ENCODE measurements at regions not wholly inside any gene's neighbourhood (a gene's known extent, or its start where the extent isn't known, plus 50 kb on each side); places are given as distances from the start of the nearest gene placed in this dataset.

- no peaks in the 10 kb centered on the region for H3K4me1 Mint-ChIP-seq
- no peak overlapping the region for H3K4me3 Mint-ChIP-seq
- H3K36me3 Mint-ChIP-seq, result no peaks in the 10 kb centered on the region
- no peaks in the 10 kb centered on the region for H3K9me3 Mint-ChIP-seq
- ATAC-seq (no peak), DNase-seq (ENCODE audit: low spot score in 2 of 2) (no peak)
- no peak overlapping the region for H3K27ac Mint-ChIP-seq
These were observed 104.8 kb upstream of the CCDC68 start for GRCh38 chr18:55064073-55064472.

- no peak overlapping the region for H3K4me3 Mint-ChIP-seq
- H3K9me3 Mint-ChIP-seq, result no peaks in the 10 kb centered on the region
- DNase-seq (ENCODE audit: low spot score in 2 of 2) (no peak), ATAC-seq (no peak)
- H3K4me1 Mint-ChIP-seq, result no peaks in the 10 kb centered on the region
- no peak overlapping the region for H3K27ac Mint-ChIP-seq
- H3K36me3 Mint-ChIP-seq, result no peaks in the 10 kb centered on the region
These were observed 95.0 kb upstream of the CCDC68 start for GRCh38 chr18:55054021-55054990.

GRCh38 chr18:55048892-55049291 is 89.6 kb upstream of the CCDC68 start:
- Mint-ChIP-seq H3K27ac (no peak overlapping the region), H3K4me3 (no peak overlapping the region)
- no peak for ATAC-seq

DNA sequence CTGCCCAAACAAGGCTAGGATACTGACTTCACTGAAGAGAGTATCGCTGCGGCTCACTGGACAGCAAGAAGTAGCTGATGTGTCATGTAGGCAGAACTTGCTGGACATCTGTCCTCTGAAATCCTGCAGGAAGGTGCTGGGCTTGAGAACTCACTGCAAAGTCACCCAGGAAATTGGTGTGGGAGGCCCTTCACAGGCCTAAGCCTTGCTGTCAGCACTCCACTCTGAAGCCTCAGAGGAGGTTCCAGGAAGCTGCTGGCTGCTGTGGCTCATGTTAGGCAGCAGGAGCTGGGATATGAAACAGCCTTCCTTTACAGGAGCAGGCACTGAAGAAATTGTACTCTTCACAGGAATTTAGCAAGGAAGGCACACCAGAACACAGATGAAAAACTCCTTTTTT is 88.3 kb upstream of the CCDC68 start:
- H3K27ac Mint-ChIP-seq, result no peak overlapping the region
- H3K36me3 Mint-ChIP-seq, result no peaks in the 10 kb centered on the region
- DNase-seq (ENCODE audit: low spot score in 2 of 2) (no peak), ATAC-seq (no peak)
- no peaks in the 10 kb centered on the region for H3K9me3 Mint-ChIP-seq
- H3K4me3 Mint-ChIP-seq, result no peak overlapping the region
- H3K4me1 Mint-ChIP-seq, result no peaks in the 10 kb centered on the region

More at GRCh38 chr18:55048892-55049291, 89.6 kb upstream of the CCDC68 start:
- Mint-ChIP-seq H3K4me1 (no peaks in the 10 kb centered on the region), H3K36me3 (no peaks in the 10 kb centered on the region), H3K9me3 (no peaks in the 10 kb centered on the region)
- no peak for DNase-seq (ENCODE audit: low spot score in 2 of 2)

DNA sequence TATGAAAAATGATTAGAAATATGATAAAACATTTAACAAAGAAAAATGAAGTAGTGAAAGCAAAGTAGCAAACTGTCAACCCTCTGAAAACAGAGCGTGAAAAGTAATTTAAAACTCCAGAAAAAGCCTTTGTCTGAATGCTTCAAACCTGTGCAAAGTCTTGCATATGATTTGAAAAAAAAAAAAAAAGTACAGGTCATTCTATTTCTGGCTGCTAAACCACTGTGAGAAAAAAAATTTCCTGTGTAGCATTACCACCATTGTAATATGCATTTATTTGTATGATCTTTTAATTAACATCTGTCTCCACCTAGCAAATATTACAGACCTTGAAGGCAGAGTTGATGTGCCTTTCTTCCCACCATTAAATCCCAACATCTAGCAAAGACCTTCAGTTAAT is 82.1 kb upstream of the CCDC68 start:
- Mint-ChIP-seq H3K36me3 (no peaks in the 10 kb centered on the region), H3K9me3 (no peaks in the 10 kb centered on the region), H3K4me1 (no peaks in the 10 kb centered on the region), H3K27ac (no peak overlapping the region), H3K4me3 (no peak overlapping the region)
- DNase-seq (ENCODE audit: low spot score in 2 of 2) (no peak), ATAC-seq (no peak)

DNA sequence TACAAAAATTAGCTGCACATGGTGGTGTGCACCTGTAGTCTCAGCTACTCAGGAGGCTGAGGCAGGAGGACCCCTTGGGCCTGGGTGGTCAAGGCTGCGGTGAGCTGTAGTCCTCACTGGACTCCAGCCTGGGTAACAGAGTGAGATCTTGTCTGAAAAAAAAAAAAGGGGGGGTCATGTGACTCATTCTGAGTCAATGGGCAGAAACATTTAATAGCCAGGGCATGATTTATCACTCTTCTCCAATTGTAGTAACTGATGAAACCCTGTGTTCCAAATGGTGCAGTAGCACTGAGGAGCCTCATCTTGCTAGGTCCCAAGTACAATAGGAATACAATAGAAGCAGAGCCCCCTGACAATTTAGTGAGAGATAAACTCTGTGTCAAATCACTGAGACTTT is 78.9 kb upstream of the CCDC68 start:
- no peak overlapping the region for H3K4me3 Mint-ChIP-seq
- H3K27ac Mint-ChIP-seq, result no peak overlapping the region
- no peaks in the 10 kb centered on the region for H3K9me3 Mint-ChIP-seq
- H3K36me3 Mint-ChIP-seq, result no peaks in the 10 kb centered on the region
- H3K4me1 Mint-ChIP-seq, result no peaks in the 10 kb centered on the region
- no peak for DNase-seq (ENCODE audit: low spot score in 2 of 2)
- no peak for ATAC-seq

DNA sequence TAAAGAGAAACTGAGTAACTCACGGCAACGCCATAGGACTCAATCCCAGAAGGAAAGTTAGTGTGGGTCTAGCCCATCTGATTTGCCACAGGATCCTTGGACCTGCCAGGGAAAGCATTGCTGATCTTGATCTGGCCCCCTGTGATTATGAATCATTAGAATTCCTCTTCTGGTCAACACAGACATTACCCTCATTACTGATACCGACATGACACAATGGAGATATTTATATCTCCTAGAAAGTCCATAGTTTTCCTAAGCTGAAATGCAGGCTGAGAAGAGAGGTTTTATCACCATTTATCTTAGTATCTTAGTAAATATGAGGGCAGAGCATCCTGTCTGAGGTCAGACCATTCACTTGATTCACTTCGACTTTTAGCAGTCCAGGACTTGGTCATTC is 75.5 kb upstream of the CCDC68 start:
- Mint-ChIP-seq H3K9me3 (no peaks in the 10 kb centered on the region), H3K4me1 (no peaks in the 10 kb centered on the region), H3K4me3 (no peak overlapping the region), H3K36me3 (no peaks in the 10 kb centered on the region), H3K27ac (no peak overlapping the region)
- no peak for DNase-seq (ENCODE audit: low spot score in 2 of 2)
- ATAC-seq, result no peak

DNA sequence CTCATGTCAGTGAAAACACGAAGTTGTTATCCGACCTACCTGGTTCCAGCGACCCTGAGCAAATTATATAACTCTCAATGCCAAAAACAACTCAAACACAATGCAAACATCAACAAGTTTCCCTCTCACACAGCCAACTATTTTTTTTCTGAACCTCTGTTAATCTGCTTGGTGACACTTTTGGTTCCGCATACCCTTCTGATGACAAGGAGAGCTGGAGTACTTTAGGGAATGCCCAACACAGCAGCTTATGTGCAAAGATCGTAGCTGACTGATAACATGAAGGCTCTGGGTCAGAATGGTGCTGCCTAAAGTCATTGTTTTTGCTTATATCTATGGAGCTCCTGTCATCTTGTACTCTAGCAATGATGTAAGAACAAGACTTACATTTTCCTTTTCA is 72.7 kb upstream of the CCDC68 start:
- no peak overlapping the region for H3K27ac Mint-ChIP-seq
- DNase-seq (ENCODE audit: low spot score in 2 of 2), result no peak
- ATAC-seq, result no peak
- H3K4me3 Mint-ChIP-seq, result no peak overlapping the region
- H3K9me3 Mint-ChIP-seq, result no peaks in the 10 kb centered on the region
- H3K4me1 Mint-ChIP-seq, result no peaks in the 10 kb centered on the region
- no peaks in the 10 kb centered on the region for H3K36me3 Mint-ChIP-seq

GRCh38 chr18:55031576-55031975 is 72.3 kb upstream of the CCDC68 start:
- H3K36me3 Mint-ChIP-seq, result no peaks in the 10 kb centered on the region
- DNase-seq (ENCODE audit: low spot score in 2 of 2) (no peak), ATAC-seq (no peak)
- no peaks in the 10 kb centered on the region for H3K4me1 Mint-ChIP-seq
- H3K27ac Mint-ChIP-seq, result no peak overlapping the region
- H3K4me3 Mint-ChIP-seq, result no peak overlapping the region
- no peaks in the 10 kb centered on the region for H3K9me3 Mint-ChIP-seq

DNA sequence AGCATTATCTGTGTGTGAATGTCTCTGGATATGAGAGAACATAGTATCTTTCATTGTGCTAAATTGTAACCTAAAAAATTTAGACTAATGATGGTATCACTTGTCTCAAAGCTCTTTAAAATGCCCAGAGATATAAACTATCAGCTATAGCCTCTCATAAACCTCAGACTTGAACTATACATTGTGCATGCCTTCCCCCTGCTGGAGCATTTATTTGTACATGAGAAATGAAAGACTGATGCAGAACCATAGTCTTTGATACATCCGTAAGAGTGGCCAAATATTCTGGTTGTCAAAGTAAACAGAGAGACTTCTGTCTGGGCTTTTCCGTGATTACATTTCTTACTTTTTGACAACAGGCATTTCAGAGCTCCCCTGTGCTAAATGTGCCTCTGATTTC is 71.9 kb upstream of the CCDC68 start:
- Mint-ChIP-seq H3K27ac (no peak overlapping the region), H3K4me1 (no peaks in the 10 kb centered on the region), H3K4me3 (no peak overlapping the region), H3K9me3 (no peaks in the 10 kb centered on the region), H3K36me3 (no peaks in the 10 kb centered on the region)
- ATAC-seq (no peak), DNase-seq (ENCODE audit: low spot score in 2 of 2) (no peak)

- ATAC-seq, result no peak
These were observed 65.3 kb upstream of the CCDC68 start for GRCh38 chr18:55024564-55024963.

GRCh38 chr18:55018602-55019001 is 59.3 kb upstream of the CCDC68 start:
- Mint-ChIP-seq H3K4me3 (no peak overlapping the region), H3K4me1 (no peaks in the 10 kb centered on the region), H3K36me3 (no peaks in the 10 kb centered on the region), H3K27ac (no peak overlapping the region), H3K9me3 (no peaks in the 10 kb centered on the region)
- DNase-seq (ENCODE audit: low spot score in 2 of 2) (no peak), ATAC-seq (no peak)

More at GRCh38 chr18:55024564-55024963, 65.3 kb upstream of the CCDC68 start:
- Mint-ChIP-seq H3K27ac (no peak overlapping the region), H3K4me1 (no peaks in the 10 kb centered on the region), H3K36me3 (no peaks in the 10 kb centered on the region), H3K9me3 (no peaks in the 10 kb centered on the region), H3K4me3 (no peak overlapping the region)
- no peak for DNase-seq (ENCODE audit: low spot score in 2 of 2)

GRCh38 chr18:55014095-55014494 is 54.8 kb upstream of the CCDC68 start:
- no peaks in the 10 kb centered on the region for H3K4me1 Mint-ChIP-seq
- no peak overlapping the region for H3K4me3 Mint-ChIP-seq
- no peak for DNase-seq (ENCODE audit: low spot score in 2 of 2)
- H3K27ac Mint-ChIP-seq, result no peak overlapping the region
- no peaks in the 10 kb centered on the region for H3K36me3 Mint-ChIP-seq
- ATAC-seq, result peak; percentile 68
- H3K9me3 Mint-ChIP-seq, result no peaks in the 10 kb centered on the region

DNA sequence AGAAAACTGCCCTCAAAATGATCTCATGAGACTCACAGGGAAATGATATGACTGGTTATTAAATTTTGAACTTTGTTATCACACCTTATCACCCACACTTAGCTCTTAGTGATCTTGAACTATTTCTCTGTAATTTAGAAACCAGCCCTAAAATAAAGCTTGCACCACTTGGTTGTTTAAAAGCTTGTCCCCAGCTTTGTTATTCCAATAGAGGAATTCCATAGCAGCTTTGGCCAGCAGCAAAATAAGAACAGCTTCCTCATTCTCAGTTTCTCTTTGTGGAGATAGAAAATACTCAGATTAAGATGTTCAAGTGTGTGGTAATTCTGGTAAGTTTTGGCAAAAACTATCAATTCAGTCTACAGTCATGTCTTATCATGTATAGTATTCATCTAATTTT is 54.4 kb upstream of the CCDC68 start:
- DNase-seq (ENCODE audit: low spot score in 2 of 2) (no peak), ATAC-seq (peak; percentile 28)
- no peak overlapping the region for H3K4me3 Mint-ChIP-seq
- no peaks in the 10 kb centered on the region for H3K4me1 Mint-ChIP-seq
- no peaks in the 10 kb centered on the region for H3K36me3 Mint-ChIP-seq
- H3K27ac Mint-ChIP-seq, result no peak overlapping the region
- no peaks in the 10 kb centered on the region for H3K9me3 Mint-ChIP-seq

- ATAC-seq (no peak), DNase-seq (ENCODE audit: low spot score in 2 of 2) (no peak)
- Mint-ChIP-seq H3K9me3 (no peaks in the 10 kb centered on the region), H3K4me1 (no peaks in the 10 kb centered on the region), H3K27ac (no peak overlapping the region), H3K36me3 (no peaks in the 10 kb centered on the region), H3K4me3 (no peak overlapping the region)
These were observed 53.8 kb upstream of the CCDC68 start for GRCh38 chr18:55013086-55013485.

GRCh38 chr18:55012008-55012407 is 52.7 kb upstream of the CCDC68 start:
- DNase-seq (ENCODE audit: low spot score in 2 of 2) (no peak), ATAC-seq (no peak)
- no peaks in the 10 kb centered on the region for H3K36me3 Mint-ChIP-seq
- no peak overlapping the region for H3K27ac Mint-ChIP-seq
- H3K4me3 Mint-ChIP-seq, result no peak overlapping the region
- H3K4me1 Mint-ChIP-seq, result no peaks in the 10 kb centered on the region
- no peaks in the 10 kb centered on the region for H3K9me3 Mint-ChIP-seq

All from stimulated activated effector memory CD8-positive, alpha-beta T cell treated with anti-CD3 and anti-CD28 coated beads, Interleukin-12 subunit alpha, Interleukin-12 subunit beta, amount 100 ng/mL, for 72 hours (primary cell).